Hippocampal formation (tissue), 2 donors: ENCODE measurements at regions not wholly inside any gene's neighbourhood (a gene's known extent, or its start where the extent isn't known, plus 50 kb on each side); places are given as distances from the start of the nearest gene placed in this dataset.
A peak's percentile ranks its signal among the peaks of the same experiment; 100 is the strongest.

Source experiments
- DNase-seq, 2 donors: peaks; one replicate each; lab custom pipeline; 2025; lab: John Stamatoyannopoulos, UW

DNA sequence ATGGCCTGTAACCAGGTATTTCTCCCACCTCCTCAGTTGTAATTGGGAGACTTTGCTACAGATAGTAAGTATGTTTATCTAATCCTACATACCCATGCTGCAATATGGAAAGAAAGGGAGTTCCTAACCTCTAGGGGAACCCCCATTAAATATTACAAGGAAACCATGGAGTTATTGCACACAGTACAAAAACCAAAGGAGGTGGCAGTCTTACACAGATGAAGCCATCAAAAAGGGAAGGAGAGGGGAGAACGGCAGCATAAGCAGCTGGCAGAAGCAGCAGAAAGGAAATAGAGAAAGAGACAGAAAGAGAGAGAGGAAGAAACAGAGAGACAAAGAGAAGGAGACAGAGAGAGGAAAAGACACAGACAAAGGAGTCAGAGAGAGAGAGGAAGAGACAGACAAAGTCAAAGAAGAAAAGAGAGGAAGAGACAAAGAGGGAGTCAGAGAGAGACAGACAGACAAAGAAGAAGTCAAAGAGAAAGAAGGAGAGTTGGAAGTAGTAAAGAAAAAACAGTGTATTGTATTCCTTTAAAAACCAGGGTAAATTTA lies 142.9 kb downstream of the FASLG start:
- DNase-seq = no peak

DNA sequence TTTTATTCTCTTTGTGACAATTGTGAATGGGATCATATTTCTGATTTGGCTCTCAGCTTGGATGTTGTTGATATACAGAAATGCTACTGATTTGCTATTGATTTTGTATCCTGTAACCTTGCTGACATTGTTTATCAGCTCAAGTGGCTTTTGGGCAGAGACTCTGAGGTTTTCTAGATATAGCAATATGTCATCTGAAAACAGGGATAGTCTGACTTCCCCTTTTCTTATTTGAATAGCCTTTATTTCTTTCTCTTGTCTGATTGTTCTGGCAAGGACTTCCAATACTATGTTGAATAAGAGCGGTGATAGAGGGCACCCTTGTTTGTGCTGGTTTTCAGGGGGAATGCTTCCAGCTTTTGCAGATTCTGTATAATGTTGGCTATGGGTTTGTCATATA lies 150.8 kb downstream of the FASLG start:
- DNase-seq = no peak

DNA sequence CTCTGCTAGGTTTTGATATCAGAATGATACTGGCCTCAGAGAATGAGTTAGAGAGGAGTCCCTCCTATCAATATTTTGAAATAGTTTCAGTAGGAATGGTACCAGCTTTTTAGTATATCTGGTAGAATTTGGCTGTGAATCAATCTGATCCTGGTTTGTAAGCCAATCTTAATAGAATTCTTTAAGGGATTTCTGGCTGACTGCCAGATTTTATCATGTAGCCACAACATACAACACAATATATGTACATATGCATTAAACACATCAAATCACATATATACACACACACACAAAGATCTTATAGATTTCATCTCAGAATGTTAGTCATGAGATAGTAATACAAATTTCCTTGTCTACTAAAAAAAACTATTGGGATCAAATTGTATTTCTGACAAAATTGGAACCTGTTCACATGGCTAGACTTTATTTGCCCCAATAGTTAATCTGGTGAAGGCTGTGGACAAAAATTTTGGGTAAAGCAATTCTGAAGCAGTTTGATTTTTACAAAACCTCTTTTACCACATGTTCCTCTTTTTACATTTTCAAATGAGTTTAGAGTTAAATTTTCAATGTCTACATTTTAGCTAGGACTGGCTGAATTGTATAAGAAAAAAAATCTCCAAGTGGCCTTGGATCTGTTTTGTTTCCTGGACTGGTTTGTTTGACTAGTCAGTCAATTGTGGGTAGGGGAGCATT lies 151.7 kb downstream of the FASLG start:
- DNase-seq = no peak

DNA sequence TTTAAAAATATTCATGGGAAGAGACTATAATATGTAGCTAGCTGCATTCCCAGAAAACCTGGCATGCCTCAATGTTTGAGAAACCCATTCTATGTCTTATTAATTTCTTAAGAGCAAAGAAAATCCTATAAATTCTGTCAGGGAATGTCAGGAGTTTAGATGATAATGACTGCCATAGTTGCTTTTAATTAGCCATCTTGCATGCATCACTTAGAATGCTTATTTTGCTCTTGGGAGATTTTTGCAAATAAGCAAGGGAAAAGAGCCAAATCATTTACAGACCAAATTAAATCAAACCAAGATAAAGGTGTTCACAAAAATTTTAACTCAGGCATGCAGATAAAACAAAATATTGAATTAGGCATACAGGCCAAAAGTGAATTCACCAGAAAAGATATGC lies 152.8 kb downstream of the FASLG start:
- DNase-seq = no peak

DNA sequence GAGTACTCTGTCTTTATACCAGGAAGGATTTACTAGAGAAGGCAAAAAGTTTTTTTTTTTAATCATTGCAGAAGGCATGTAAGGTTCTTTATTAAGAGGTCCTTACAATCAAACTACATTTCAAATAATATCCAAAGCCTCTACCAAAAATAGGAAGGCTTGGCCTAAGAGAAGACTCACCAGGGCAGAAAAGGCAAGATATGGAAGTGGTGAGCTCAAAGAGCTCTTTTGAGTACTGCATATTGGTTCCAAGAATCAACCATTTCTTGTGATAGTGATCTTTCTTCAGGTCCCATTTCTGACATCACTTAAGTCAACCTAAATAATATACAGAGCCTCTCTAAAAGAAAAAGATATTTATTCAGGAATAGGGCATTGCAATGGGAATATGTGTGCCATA lies 153.2 kb downstream of the FASLG start:
- DNase-seq = no peak

DNA sequence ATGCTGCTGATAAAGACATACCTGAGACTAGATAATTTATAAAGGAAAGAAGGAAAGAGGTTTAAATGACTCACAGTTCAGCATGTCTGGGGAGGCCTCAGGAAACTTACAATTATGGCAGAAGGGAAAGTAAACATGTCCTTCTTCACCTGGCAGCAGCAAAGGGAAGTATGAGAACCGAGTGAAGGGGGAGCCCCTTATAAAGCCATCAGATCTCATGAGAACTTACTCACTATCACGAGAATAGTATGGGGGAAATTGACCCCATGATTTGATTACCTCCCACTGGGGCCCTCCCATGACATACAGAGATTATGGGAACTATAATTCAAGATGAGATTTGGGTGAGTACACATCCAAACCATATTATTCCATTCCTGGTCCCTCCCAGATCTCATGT lies 154.4 kb downstream of the FASLG start:
- DNase-seq = no peak

DNA sequence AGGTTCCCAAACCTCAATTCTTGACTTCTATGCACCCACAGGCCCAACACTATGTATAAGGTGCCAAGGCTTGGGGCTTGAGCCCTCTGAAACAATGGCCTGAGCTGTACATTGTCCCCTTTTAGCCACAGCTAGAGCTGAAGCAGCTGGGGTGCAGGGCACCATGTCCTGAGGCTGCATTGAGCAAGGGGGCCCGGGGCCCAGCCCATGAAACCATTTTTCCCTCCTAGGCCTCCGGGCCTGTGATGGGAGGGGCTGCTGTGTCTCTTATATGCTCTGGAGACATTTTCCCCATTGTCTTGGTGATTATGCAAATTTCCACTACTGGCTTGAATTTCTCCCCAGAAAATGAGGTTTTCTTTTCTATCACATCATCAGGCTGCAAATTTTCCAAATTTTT lies 155.5 kb downstream of the FASLG start:
- DNase-seq = no peak

DNA sequence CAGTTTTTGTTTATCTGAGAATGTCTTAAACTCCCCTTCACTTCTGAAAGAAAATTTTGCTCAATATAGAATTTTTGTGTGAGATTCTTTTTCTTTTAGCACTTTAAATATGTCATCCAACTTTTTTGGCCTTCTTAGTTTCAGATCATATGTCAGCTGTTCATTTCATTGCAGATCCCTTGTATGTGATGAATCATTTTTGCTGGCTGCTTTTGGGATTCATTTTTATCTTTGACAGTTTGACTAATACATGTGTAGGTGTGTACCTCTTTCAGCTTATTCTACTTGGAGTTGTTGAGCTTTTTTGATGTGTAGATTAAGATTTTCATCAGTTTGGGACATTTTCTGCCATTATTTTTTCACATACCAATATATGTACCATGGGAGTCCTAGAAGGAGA lies 156.8 kb downstream of the FASLG start:
- DNase-seq = no peak

DNA sequence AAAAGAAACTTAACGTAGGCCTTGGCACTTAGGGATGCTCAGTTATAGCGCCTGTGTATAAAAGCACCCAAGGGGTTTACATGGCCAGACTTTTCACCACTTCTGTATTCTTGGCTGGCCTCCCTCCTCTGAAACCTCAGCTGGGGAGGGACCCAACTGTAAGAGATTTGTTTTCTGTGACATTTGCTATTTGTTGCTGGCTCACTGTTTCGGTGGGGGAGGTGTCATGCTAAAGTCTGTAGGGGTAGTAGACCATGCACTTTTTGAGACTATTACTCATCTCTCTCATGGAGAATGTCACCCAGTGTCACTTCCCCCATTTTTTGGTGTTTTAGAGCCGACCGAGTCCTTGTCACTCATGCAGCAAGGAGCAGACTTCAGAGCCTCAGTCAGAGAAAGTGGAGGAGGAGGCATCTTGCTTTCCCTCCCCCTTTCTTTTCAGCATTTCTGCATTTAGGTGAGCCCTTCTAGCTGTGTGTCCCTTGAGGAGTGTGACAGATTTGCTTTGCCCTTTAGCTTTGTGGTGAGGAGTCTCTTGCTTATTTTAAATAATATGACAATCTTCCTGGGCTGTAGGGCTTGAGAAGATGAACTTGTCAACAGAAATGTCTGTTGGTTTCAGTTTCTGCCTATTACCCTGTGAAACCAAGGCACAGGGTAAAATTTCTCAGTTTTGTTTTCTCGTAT lies 160.1 kb downstream of the FASLG start:
- no peak for DNase-seq

DNA sequence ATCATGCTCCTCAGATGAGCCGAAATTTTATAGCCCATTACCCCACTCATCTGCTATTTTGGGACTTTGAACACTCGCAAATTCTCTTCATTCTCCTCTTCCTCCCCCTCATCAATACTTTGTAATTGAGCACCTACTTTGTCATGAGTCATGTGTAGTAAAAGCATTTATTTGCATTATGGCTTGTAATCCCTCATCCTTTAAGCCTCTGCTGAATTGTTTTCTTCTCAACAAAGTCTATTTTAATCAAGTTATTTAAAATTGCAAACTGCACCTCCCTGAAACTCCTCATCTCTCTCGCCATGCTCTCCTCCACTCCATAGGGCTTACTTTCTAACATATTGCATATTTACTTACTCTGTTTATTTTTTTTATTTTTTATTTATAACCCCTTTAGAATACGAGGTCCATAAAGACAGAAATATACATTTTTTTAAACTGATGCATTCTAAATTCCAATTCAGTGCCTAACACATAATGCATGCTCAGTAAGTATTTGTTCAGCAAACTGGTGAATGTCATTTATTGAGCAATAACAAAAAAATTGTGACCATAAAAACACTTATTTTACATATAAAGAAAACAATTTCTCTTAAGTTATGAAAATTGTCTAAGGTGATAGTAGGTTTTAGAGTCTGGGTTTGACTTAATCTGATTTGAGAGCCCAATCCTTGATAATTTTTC lies 161.7 kb downstream of the FASLG start:
- no peak for DNase-seq

DNA sequence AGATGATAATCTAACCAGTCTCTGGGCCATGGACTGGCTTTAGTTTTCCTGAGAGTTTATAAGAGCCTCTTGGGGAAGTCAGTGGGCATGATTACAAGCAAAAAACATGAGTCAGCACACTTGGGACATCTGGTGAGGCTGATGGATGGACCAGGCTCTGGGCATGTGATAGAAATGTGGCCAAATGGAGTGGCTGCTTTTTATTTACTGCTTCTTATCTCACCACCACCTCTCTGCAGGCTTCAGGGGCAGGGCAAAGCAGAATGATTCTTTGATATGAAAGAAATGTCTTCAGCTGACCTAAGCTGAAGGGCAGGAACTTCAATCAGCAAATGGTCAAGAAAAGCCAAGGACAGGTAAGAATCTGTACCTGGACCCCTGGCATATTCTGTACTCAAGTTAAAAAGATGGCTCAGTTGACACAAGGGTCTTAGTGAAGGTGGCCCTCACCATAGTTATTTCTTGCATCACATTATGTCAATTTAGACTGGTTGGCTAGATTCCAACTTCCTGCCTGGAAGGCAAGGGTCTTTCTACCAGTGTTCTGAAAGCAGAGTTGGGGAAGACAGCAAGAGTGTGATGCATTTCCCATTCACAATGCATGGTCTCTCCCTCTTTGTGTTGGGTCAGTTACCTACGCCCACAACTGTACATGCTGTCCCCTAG lies 162.8 kb downstream of the FASLG start:
- DNase-seq = no peak

DNA sequence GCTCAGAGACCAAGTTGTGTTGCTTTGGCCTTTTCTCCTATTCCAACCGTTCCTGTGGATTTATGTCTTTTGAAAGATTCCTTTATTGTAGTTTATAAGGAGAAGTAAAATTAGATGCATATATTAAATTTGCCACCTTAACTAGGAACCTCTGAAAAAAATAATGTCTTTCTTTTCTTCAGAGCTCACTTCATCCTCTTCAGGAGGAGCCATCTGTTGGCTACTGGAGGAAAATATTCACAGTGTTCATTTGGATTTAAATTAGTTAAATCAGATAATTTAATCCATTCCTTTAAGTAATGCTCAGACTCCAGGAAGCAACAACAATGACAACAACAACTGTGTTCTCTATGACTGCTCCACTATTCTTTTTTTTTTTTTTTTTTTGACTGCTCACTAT lies 164.0 kb downstream of the FASLG start:
- no peak for DNase-seq

DNA sequence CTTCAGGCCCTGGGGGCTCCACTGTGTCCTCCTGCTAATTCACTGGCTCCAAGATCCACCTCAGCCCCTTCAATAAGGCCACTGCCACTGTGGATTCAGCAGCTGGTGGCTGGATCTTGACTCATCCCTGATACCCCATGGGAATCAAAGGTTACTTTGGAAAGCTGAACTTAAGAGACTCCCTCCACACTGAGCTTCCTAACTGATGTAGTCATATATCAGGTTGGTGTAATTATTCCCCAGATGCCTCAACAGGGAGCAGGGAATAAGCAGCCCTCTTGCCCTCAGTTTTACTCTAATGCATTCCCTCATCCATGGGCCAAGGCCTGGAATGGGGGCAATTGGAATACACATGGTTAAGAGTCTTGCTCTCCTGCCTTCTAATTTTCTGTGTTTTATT lies 164.6 kb downstream of the FASLG start:
- DNase-seq = no peak

DNA sequence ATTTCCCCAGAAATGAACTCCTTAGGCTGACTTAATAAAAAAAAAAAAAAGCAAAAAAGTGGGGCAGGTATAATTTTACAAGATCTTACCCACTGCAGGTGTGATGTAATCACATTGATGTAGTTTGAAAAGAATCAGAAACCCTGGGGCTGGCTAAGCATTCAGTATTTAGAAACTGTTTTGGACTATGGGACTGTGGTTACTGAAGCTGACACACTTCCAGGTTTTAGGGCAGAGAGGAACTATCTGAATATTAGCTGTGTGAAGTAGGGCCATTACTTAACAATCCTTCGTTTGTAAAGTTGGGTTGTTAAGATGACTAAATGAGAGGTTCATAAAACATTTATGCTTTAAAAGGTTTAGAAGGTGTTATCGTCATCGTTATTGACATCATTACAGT lies 165.3 kb downstream of the FASLG start:
- DNase-seq = no peak

DNA sequence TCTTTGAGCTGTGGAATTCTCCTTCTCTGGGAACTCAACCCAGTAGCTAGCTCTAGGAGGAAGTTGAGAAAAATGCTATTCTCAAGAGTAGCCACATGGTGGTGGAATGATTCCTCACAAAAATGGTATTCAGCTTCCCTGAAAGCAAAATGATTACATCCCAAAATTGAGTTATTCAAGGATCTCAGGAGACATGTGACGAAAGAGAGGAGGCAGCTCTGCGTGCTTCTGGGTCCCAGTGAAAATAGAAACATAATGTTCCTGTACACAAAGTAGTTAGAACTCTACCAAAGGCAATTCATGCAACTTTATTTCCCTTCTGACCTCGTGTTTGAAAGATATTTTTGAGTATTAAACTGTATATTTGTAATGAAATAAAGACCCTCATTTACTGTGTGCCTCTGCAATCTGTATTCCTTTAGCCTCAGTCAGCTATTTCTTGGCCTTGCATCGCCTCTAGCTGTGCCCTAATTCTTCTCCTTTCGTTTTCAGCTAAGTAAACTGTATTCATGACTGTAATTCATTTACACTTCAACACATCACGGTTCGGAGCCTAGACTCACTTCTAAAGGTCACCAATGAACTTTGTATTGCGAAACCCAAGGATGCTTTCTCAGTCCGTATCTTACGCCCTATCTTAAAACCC lies 167.3 kb downstream of the FASLG start:
- DNase-seq = peak in 1 of 2 donors; percentile 65

DNA sequence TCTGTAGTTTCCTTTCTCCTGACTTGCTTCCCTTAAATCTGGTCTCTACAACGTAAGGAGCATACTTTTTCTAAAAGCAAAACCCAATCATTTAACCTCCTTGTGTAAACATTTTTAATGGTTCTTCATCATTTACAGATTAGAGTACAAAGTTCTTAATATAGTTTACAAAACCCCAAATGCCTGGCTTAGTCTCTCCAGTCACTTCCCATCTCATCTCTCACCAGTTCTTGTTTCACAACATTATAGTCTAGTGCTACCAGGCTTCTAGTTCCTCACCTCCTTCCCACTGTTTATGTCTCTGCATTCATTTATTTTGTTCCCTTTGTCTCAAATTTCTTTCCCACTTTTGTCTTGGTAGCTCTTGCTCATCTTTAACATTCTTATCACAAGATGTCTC lies 168.4 kb downstream of the FASLG start:
- no peak for DNase-seq

DNA sequence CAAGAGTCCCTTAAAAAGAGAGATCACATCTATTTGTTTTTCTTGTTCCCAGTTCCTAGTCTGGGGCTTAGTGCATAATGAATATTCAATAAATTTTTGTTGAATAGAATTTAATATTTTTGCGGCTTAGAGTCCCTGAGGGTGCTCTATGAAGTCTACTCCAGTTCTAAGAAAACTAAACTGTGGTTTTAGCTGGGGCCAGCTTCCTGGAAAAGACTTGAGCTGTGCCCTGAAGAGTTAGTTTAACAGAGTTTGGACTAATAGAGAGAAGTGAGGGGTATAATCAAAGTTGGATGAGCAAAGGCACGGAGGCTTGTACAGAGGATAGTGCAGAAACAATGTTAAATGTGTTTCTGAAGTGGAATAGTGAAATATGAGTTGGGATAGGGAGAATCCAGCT lies 168.9 kb downstream of the FASLG start:
- no peak for DNase-seq

DNA sequence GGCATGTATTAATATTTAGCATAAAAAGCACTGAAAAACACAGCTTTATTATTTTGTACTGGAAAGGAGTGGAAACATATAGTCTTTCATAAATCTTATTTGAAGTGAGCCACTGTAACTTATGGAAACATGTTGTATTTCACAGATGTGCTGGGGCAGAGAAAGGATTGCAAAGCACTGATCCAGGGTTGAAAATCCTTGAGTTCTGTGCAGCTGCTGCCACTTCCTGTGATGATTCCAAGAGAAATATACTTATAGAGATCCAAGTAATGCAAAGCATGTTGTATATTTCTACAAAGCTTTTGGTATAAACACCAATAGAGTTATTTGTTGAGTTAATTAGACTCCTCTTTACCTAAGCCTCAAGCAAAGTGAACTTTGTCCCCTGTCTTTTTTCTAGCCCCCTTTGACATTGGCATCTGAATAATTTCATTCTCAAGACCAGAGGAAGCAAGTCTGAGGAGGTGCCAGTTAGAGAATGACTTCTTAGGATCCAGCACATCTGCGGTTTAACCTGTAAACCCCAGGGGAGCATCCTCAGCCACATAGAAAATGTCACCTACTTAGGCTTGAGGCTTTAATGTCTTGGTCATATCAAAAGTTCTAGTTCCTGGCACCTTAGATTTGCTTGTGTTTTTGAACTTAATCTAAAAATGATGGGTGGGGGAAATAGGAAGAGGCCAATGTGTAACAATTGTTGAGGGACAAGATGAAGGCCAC lies 173.3 kb downstream of the FASLG start:
- no peak for DNase-seq

DNA sequence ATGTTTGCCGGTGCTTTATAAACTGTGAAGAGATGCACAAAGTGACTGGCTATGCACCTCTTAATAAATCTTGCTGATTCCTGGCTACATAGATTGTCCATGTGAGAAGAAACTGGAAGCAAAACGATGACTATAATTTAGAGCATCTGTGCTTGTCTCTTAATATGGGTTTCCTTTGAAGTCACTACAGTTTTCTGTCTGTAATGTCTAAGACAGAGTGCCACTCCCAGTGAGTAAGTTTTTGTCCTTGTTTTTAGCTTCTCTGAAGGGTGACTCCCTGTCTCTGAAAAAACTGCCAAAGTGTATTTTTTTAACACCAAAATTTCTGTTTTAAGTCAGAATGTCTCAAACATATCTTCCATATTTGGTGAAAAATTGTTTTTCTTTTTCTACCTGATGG lies 175.1 kb downstream of the FASLG start:
- DNase-seq = no peak

DNA sequence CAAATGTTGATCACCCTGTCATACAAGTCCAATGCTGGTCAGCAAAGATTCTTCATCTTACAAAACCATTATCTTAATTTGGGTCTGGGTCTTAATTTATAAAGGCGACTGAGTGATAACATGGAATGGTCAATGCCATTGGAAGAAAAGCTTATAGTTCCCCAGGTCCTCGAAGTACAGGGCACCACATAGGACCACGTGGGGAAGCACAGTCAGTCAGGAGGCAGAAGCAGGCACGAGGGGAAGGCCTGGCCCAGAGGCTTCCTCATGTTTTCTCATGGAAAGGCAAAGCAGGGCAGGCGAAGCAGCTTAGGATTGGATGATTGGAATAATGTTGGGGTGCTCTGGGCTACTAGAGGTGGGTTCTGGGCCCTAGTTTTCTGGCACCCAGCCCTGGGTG lies 175.7 kb downstream of the FASLG start:
- no peak for DNase-seq

DNA sequence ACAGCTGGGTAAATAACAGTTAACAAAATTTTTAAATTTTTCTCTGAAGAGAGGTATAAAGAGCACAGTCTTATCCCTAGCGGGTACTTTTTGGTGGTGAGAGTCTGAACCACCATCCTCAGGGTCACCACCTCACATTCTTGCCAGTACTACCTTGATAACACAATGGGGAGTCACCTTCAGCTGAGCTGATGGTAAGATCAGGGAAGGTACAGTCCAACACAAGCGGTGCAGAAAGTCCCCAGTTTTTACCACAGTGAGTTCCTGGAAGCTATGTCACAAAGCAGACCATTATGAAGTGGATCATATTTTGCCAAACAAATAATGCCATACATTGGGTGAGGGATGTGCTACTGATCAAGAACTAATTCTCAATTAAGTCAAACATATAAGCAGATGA lies 176.9 kb downstream of the FASLG start:
- no peak for DNase-seq
